A673 (cell line): ENCODE measurements at regions not wholly inside any gene's neighbourhood (a gene's known extent, or its start where the extent isn't known, plus 50 kb on each side); places are given as distances from the start of the nearest gene placed in this dataset.

Experiments
- CTCF ChIP-seq: fragments of 300-800, 200-600 bp; sonication (generic); conservative IDR thresholded peaks from 2 replicates; pipeline ENCODE4 v1.5.1; 2017; ENCODE audit warnings: low read depth, mild to moderate bottlenecking, antibody characterized with exemption, low read length, moderate library complexity, mixed read lengths
- EZH2 ChIP-seq: fragments of 200-600 bp; sonication (generic); IDR thresholded peaks from 2 replicates; pipeline ENCODE4 v1.6.1; 2017; ENCODE audit warnings: borderline replicate concordance, low read depth, mild to moderate bottlenecking, mixed read lengths, antibody characterized with exemption, low read length; ENCODE audit not compliant: poor library complexity, severe bottlenecking

- TF ChIP-seq CTCF (no peak), EZH2 (no peak)
These were observed 74.0 kb downstream of the DMRTA2 start for GRCh38 chr1:50349242-50349565.
